Peyer's patch (tissue), 4 donors: ENCODE measurements at regions not wholly inside any gene's neighbourhood (a gene's known extent, or its start where the extent isn't known, plus 50 kb on each side); places are given as distances from the start of the nearest gene placed in this dataset.

Experiments used
- DNase-seq, 3 donors: peaks; one replicate each; pipeline ENCODE4 v3.0.0-alpha.2; 2017 to 2019
- H3K27ac ChIP-seq, 4 donors: fragments of 200-600 bp; sonication (generic); one replicate each; pipeline ENCODE4 v1.5.1; 2016 to 2019
- H3K27me3 ChIP-seq, 2 donors: fragments of 200-600 bp; sonication (generic); one replicate each; pipeline ENCODE4 v1.5.1; 2019
- H3K36me3 ChIP-seq, 3 donors: fragments of 200-600 bp; sonication (generic); one replicate each; pipeline ENCODE4 v1.5.1; 2016 to 2019
- H3K4me1 ChIP-seq, 4 donors: fragments of 200-600 bp; sonication (generic); one replicate each; pipeline ENCODE4 v1.5.1; 2016 to 2019
- H3K4me3 ChIP-seq, 4 donors: fragments of 200-600 bp; sonication (generic); 1 replicate in 3 of 4; 2 replicates in 1 of 4; pipeline ENCODE4 v1.5.1; 2016 to 2019; ENCODE audit warnings: mild to moderate bottlenecking in 1 of 4
- H3K9me3 ChIP-seq, 4 donors: fragments of 200-600 bp; sonication (generic); one replicate each; pipeline ENCODE4 v1.5.1; 2016 to 2019; ENCODE audit warnings: mild to moderate bottlenecking in 1 of 4
- POLR2A ChIP-seq, 2 donors: fragments of 450-650 bp; IDR thresholded peaks; one replicate each; pipeline ENCODE4 v1.5.1; 2017; ENCODE audit warnings: antibody characterized with exemption in 2 of 2, mild to moderate bottlenecking in 2 of 2, moderate library complexity in 2 of 2
- TF ChIP-seq, protein P1 (sequence below), 6 experiments: fragments of 450-650 bp in 4 of 6; fragments of 200-600 bp in 2 of 6; sonication (generic) in 1 of 6; IDR thresholded peaks; one replicate each; pipeline ENCODE4 v1.5.1; 2017 to 2019; ENCODE audit warnings: antibody characterized with exemption in 6 of 6, mild to moderate bottlenecking in 3 of 6, moderate library complexity in 1 of 6

DNA sequence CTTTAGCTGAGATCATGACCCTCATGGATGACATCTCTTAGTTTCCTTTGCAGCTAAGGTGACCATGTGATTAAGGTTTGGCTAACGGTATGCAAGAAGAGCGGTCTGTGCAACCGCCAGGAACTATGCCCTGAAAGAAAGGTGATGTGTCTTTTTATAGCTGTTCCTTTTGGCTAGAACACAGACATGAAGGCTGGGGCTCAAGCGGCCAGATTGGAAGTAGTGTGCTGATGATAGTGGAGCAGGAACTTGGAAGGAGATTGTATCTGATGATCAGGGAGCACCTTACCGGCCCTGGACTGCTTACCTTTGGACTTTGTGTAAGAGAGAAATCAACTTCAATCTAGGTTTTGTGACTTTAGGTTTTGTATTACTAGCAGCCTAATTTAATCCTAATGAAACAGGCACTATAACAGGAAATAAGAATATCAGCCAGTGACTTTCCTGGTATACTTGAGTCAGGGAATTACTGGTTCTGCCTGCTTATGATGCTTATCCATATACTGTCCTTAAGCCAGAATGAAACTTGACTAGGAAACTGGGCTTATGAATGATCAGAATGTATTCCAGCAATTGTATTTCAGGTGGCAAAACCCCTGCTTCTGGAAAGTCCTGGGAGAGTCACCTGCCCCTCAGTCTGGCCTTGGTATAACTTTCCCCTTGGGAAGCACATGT lies 164.3 kb upstream of the LRIG1 start:
- H3K4me3 ChIP-seq, result no peak overlapping the region
- H3K27me3 ChIP-seq, result no peaks in the 10 kb centered on the region
- peak in 1 of 3 donors; percentile 48 for DNase-seq
- H3K4me1 ChIP-seq, result peaks cover 0 to 4% (median 0%) of the 10 kb centered on the region in 4 donors
- TF ChIP-seq, protein P1, sequence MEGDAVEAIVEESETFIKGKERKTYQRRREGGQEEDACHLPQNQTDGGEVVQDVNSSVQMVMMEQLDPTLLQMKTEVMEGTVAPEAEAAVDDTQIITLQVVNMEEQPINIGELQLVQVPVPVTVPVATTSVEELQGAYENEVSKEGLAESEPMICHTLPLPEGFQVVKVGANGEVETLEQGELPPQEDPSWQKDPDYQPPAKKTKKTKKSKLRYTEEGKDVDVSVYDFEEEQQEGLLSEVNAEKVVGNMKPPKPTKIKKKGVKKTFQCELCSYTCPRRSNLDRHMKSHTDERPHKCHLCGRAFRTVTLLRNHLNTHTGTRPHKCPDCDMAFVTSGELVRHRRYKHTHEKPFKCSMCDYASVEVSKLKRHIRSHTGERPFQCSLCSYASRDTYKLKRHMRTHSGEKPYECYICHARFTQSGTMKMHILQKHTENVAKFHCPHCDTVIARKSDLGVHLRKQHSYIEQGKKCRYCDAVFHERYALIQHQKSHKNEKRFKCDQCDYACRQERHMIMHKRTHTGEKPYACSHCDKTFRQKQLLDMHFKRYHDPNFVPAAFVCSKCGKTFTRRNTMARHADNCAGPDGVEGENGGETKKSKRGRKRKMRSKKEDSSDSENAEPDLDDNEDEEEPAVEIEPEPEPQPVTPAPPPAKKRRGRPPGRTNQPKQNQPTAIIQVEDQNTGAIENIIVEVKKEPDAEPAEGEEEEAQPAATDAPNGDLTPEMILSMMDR (IDR thresholded peaks at IDR 0.05), result no peak
- TF ChIP-seq POLR2A (IDR thresholded peaks at IDR 0.05), result no peak
- H3K36me3 ChIP-seq, result no peaks in the 10 kb centered on the region
- H3K9me3 ChIP-seq, result no peaks in the 10 kb centered on the region
- H3K27ac ChIP-seq, result no peak overlapping the region

DNA sequence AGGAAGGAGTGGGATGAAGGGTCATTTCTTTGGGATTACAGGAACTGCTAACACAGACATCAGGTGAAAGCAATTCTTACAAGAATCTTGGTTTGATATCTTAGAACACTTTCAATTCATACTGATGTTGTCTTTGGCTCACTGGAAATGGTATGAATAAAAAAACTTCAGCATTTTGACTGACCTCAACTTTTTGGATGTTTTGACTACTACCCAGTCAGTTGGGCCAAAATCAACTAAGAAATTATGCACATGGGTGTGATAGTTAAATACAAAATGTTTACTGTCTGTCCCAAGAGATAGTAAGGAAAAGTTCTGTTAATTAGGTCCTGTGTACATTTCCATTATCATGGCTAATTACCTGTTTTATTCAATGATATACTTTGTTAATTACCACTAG lies 165.5 kb upstream of the LRIG1 start:
- no peak for DNase-seq
- Histone ChIP-seq H3K27ac (no peak overlapping the region), H3K36me3 (no peaks in the 10 kb centered on the region), H3K9me3 (no peaks in the 10 kb centered on the region), H3K27me3 (no peaks in the 10 kb centered on the region), H3K4me3 (no peak overlapping the region), H3K4me1 (peaks cover 0 to 4% (median 0%) of the 10 kb centered on the region in 4 donors)
- TF ChIP-seq POLR2A (IDR thresholded peaks at IDR 0.05), result no peak
- TF ChIP-seq, protein P1 (IDR thresholded peaks at IDR 0.05), result no peak

- DNase-seq, result no peak
- no peaks in the 10 kb centered on the region for H3K36me3 ChIP-seq
- H3K4me1 ChIP-seq, result peaks cover 0 to 4% (median 0%) of the 10 kb centered on the region in 4 donors
- H3K4me3 ChIP-seq, result no peak overlapping the region
- no peaks in the 10 kb centered on the region for H3K27me3 ChIP-seq
- TF ChIP-seq POLR2A (IDR thresholded peaks at IDR 0.05), result no peak
- TF ChIP-seq, protein P1 (IDR thresholded peaks at IDR 0.05), result no peak
- no peaks in the 10 kb centered on the region for H3K9me3 ChIP-seq
- no peak overlapping the region for H3K27ac ChIP-seq
These were observed 166.4 kb upstream of the LRIG1 start for GRCh38 chr3:66667263-66667662.

- DNase-seq, result no peak
- Histone ChIP-seq H3K36me3 (no peaks in the 10 kb centered on the region), H3K27me3 (no peaks in the 10 kb centered on the region), H3K27ac (no peak overlapping the region), H3K4me3 (no peak overlapping the region), H3K4me1 (peaks cover 0 to 4% (median 0%) of the 10 kb centered on the region in 4 donors), H3K9me3 (no peaks in the 10 kb centered on the region)
- TF ChIP-seq, protein P1 (IDR thresholded peaks at IDR 0.05), result no peak
- no peak for TF ChIP-seq POLR2A (IDR thresholded peaks at IDR 0.05)
These were observed 170.5 kb upstream of the LRIG1 start for GRCh38 chr3:66671291-66671690.

- Histone ChIP-seq H3K27me3 (no peaks in the 10 kb centered on the region), H3K4me1 (no peaks in the 10 kb centered on the region), H3K4me3 (no peak overlapping the region), H3K36me3 (no peaks in the 10 kb centered on the region), H3K27ac (no peak overlapping the region), H3K9me3 (no peaks in the 10 kb centered on the region)
- TF ChIP-seq, protein P1 (IDR thresholded peaks at IDR 0.05), result no peak
- TF ChIP-seq POLR2A (IDR thresholded peaks at IDR 0.05), result no peak
- no peak for DNase-seq
These were observed 172.0 kb upstream of the LRIG1 start for GRCh38 chr3:66672830-66673229.
